Panc1 (cell line): ENCODE measurements at regions not wholly inside any gene's neighbourhood (a gene's known extent, or its start where the extent isn't known, plus 50 kb on each side); places are given as distances from the start of the nearest gene placed in this dataset.

Experiments used
- ATAC-seq: fragments of 200-7000 bp; cut with Tn5 transposase; 2 replicates; pipeline ENCODE4 v1.9.1; 2020; ENCODE audit warnings: mild to moderate bottlenecking, moderate library complexity
- BruUV-seq: library from RNA; stranded (reverse); fragments of 400-500 nt; replicated peaks from 2 replicates; lab custom pipeline; 2021; lab: Mats Ljungman, UMichigan
- CTCF ChIA-PET: fragments of 300-600 bp; sonication (Branson Sonifier 250); formaldehyde crosslinking; loops from one replicate; lab custom pipeline; 2022; ENCODE audit warnings: antibody characterized with exemption; lab: Charles Lee
- POLR2A ChIA-PET: fragments of 300-600 bp; sonication (Branson Sonifier 250); formaldehyde crosslinking; loops from one replicate; lab custom pipeline; 2022; ENCODE audit warnings: antibody characterized with exemption; lab: Charles Lee
- DNase-seq: peaks from one replicate; pipeline ENCODE4 v3.0.0-alpha.2; 2010; ENCODE audit warnings: low read depth, low spot score
- H3K27ac ChIP-seq: 2 replicates; pipeline ENCODE4 v1.5.1; 2011; ENCODE audit warnings: mild to moderate bottlenecking, low read length, inconsistent platforms
- H3K27me3 ChIP-seq: fragments of 200-500 bp; sonication (Bioruptor generic); 2 replicates; pipeline ENCODE4 v1.6.0; 2014; ENCODE audit warnings: low read length, inconsistent platforms; ENCODE audit not compliant: control insufficient read depth, insufficient read depth
- H3K36me3 ChIP-seq: fragments of 200-500 bp; sonication (Bioruptor generic); 2 replicates; pipeline ENCODE4 v1.5.1; 2014; ENCODE audit warnings: inconsistent platforms, mild to moderate bottlenecking, low read length, moderate library complexity; ENCODE audit not compliant: control insufficient read depth, insufficient read depth
- H3K4me1 ChIP-seq: 2 replicates; pipeline ENCODE4 v1.5.1; 2011; ENCODE audit warnings: inconsistent platforms, mild to moderate bottlenecking, low read length, moderate library complexity; ENCODE audit not compliant: control insufficient read depth, insufficient read depth
- H3K4me3 ChIP-seq, 2 experiments: 2 replicates each; pipeline ENCODE4 v1.5.1; 2011 to 2012; ENCODE audit warnings: low read depth in 2 of 2, low read length in 2 of 2, mild to moderate bottlenecking in 2 of 2, inconsistent platforms in 1 of 2, moderate library complexity in 1 of 2
- H3K9me3 ChIP-seq: fragments of 200-500 bp; sonication (Bioruptor generic); 2 replicates; pipeline ENCODE4 v1.5.1; 2014; ENCODE audit warnings: low read depth, mild to moderate bottlenecking, inconsistent platforms, low read length, moderate library complexity; ENCODE audit not compliant: control insufficient read depth, insufficient read depth
- POLR2AphosphoS5 ChIP-seq: IDR thresholded peaks from 2 replicates; pipeline ENCODE4 v1.6.1; 2012; ENCODE audit warnings: mild to moderate bottlenecking, low read depth, low read length, moderate library complexity
- SIN3A ChIP-seq: IDR thresholded peaks from 2 replicates; pipeline ENCODE4 v1.6.1; 2012; ENCODE audit warnings: low read depth, mild to moderate bottlenecking, low read length, moderate library complexity, borderline replicate concordance; ENCODE audit not compliant: insufficient read depth
- TCF7L2 ChIP-seq: IDR thresholded peaks from 2 replicates; pipeline ENCODE4 v1.6.1; 2011; ENCODE audit warnings: mild to moderate bottlenecking, low read depth, low read length, inconsistent platforms
- in situ Hi-C: cut with HindIII; loops from 2 replicates; pipeline ENCODE4 v1.10.0; 2016; ENCODE audit warnings: low sequenced_read_pairs, low pct_unique_long_range_greater_than_20kb
- intact Hi-C: fragments of 100-400 bp; cut with micrococcal nuclease; formaldehyde crosslinking; loops from one replicate; pipeline ENCODE4 v1.10.0; 2022; ENCODE audit not compliant: unreplicated experiment
- TF ChIP-seq, protein P1 (sequence below), 2 experiments: IDR thresholded peaks; 2 replicates each; pipeline ENCODE4 v1.6.1; 2011 to 2012; ENCODE audit warnings: low read depth in 2 of 2, control low read depth in 1 of 2, low read length in 1 of 2, mild to moderate bottlenecking in 1 of 2, moderate library complexity in 1 of 2; ENCODE audit not compliant: insufficient read depth in 1 of 2
- TF ChIP-seq, protein P2 (sequence below): fragments of 450-650 bp; IDR thresholded peaks from 2 replicates; pipeline ENCODE4 v1.5.1; 2017; ENCODE audit warnings: mild to moderate bottlenecking

DNA sequence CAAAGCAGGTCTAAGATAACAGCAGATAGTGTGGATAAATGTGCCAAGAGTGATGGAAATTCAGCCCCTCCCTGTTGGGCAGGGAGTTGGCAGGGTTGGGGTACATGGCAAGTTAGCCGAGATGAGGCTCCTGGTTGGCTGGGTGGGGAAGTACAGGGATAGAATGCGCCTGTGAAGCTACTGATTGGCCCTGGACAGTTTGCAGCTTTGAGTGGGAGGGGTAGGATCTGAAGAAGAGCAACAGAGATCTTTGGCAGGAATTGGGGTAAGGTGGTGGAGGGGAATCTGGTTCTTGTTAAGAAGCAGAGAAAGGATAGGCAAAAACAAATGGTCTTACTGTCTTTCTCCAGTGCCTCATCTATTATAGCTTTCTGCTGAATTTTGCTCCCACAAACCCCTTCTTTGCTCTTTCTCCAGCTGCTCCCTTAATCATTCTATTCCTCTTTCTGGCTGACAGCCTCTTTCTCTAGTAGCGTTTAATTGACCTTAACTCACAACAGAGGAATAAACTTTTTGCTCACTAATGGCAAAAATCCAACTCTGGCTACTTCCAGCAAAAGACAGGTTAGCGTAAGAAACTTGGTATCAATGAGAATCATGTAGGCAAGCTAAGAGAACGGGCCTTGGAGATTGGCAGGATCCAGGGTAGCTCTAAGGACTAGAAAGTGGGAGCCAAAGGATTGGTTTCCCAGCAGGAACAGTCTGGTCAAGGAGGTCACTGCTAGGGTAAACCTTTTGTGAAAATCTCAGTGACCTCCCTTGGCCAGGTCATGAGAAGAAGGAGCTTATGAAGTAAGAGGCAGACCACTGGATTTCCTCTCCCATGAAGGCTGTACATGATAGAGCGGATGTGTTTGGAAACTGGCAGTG, 86.3 kb upstream of the CARMIL1 start:
- Histone ChIP-seq H3K9me3 (no peaks in the 10 kb centered on the region), H3K4me1 (no peaks in the 10 kb centered on the region), H3K36me3 (no peaks in the 10 kb centered on the region), H3K4me3 (peak overlapping the region in 1 of 2 experiments; percentile 3; a peak in 1 of 4 replicates), H3K27me3 (no peaks in the 10 kb centered on the region), H3K27ac (no peak overlapping the region)
- ChIA-PET CTCF (no interaction called here), POLR2A (interaction anchor here (0.5 kb wide), 1 partner anchor 46 kb away, joined by 3 read pairs; no protein-coding TSS in a partner anchor)
- no peak for ATAC-seq
- DNase-seq = no peak
- TF ChIP-seq TCF7L2 = no peak
- in situ Hi-C loops = no loop called here
- intact Hi-C loops = no loop called here
- BruUV-seq = no TSS peak

DNA sequence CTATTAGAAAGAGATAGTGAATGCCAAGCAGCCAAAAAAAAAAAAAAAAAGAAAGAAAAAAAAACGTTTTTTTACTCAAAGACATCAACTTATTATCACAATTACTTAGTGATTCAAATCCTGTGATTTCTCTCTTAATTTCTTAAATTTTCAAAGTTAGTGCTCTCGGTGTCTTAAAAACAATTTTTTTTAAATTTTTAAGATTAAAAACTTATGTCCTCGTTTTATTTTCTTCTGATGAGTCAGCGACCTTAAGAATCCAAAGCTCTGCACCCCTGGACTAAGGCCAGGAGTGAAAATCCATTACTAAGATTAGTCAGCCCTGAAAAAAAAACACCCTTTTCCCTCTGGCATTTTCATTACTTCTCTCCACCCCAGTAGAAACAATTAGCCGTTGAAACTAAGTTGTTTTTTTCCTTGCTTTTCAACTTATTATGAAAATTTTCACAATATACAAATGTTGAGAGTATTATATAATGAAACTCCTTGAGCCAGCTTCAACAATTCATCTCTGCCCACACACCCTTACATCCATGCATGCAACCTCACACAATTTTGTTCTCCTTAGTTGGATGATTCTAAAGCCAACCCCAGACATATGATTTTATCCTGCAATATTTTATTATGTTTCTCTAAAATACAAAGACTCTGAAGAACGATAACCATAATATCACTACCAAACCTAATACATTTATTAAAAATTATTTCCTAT, 85.6 kb upstream of the CARMIL1 start:
- intact Hi-C loops = no loop called here
- BruUV-seq = no TSS peak
- H3K4me1 ChIP-seq = no peaks in the 10 kb centered on the region
- in situ Hi-C loops = no loop called here
- TF ChIP-seq, protein P1, sequence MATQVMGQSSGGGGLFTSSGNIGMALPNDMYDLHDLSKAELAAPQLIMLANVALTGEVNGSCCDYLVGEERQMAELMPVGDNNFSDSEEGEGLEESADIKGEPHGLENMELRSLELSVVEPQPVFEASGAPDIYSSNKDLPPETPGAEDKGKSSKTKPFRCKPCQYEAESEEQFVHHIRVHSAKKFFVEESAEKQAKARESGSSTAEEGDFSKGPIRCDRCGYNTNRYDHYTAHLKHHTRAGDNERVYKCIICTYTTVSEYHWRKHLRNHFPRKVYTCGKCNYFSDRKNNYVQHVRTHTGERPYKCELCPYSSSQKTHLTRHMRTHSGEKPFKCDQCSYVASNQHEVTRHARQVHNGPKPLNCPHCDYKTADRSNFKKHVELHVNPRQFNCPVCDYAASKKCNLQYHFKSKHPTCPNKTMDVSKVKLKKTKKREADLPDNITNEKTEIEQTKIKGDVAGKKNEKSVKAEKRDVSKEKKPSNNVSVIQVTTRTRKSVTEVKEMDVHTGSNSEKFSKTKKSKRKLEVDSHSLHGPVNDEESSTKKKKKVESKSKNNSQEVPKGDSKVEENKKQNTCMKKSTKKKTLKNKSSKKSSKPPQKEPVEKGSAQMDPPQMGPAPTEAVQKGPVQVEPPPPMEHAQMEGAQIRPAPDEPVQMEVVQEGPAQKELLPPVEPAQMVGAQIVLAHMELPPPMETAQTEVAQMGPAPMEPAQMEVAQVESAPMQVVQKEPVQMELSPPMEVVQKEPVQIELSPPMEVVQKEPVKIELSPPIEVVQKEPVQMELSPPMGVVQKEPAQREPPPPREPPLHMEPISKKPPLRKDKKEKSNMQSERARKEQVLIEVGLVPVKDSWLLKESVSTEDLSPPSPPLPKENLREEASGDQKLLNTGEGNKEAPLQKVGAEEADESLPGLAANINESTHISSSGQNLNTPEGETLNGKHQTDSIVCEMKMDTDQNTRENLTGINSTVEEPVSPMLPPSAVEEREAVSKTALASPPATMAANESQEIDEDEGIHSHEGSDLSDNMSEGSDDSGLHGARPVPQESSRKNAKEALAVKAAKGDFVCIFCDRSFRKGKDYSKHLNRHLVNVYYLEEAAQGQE (IDR thresholded peaks at IDR 0.05; ENCODE audit: insufficient read depth in 1 of 2, low read depth in 2 of 2, low read length in 1 of 2) = no peak
- TF ChIP-seq POLR2AphosphoS5 (no peak), TCF7L2 (no peak), SIN3A (no peak)
- TF ChIP-seq, protein P2, sequence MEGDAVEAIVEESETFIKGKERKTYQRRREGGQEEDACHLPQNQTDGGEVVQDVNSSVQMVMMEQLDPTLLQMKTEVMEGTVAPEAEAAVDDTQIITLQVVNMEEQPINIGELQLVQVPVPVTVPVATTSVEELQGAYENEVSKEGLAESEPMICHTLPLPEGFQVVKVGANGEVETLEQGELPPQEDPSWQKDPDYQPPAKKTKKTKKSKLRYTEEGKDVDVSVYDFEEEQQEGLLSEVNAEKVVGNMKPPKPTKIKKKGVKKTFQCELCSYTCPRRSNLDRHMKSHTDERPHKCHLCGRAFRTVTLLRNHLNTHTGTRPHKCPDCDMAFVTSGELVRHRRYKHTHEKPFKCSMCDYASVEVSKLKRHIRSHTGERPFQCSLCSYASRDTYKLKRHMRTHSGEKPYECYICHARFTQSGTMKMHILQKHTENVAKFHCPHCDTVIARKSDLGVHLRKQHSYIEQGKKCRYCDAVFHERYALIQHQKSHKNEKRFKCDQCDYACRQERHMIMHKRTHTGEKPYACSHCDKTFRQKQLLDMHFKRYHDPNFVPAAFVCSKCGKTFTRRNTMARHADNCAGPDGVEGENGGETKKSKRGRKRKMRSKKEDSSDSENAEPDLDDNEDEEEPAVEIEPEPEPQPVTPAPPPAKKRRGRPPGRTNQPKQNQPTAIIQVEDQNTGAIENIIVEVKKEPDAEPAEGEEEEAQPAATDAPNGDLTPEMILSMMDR = no peak
- CTCF ChIA-PET = no interaction called here
- DNase-seq (peak; percentile 17), ATAC-seq (no peak)
- H3K27me3 ChIP-seq = no peaks in the 10 kb centered on the region
- no peak overlapping the region for H3K27ac ChIP-seq
- POLR2A ChIA-PET = interaction anchor here (0.5 kb wide), 1 partner anchor 47 kb away, joined by 3 read pairs; no protein-coding TSS in a partner anchor
- H3K9me3 ChIP-seq = no peaks in the 10 kb centered on the region
- H3K36me3 ChIP-seq = no peaks in the 10 kb centered on the region
- peak overlapping the region in 1 of 2 experiments; percentile 3; a peak in 1 of 4 replicates for H3K4me3 ChIP-seq
